ENCODE measurements at regions not wholly inside any gene's neighbourhood (a gene's known extent, or its start where the extent isn't known, plus 50 kb on each side); places are given as distances from the start of the nearest gene placed in this dataset.

DNA sequence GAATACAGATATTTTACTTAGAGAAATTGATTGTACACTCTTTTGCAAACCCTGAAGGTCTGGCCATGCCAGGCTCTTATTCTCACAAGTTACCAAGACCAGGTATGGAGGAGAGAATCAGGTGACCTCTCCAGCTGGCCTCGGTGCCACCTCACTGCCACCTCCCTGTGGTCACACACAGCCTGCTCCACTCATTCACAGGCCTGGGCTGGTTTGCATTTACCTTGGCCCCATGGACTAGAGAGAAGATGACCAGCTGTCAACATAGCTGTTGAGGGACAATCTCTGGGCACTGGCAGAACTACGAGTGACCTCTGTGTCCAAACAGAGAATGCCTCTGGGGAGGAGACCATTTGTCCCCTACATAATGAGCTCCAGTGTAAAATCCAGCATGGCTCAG is 291.2 kb upstream of the RUNX1 start:
- TF ChIP-seq, protein P1, sequence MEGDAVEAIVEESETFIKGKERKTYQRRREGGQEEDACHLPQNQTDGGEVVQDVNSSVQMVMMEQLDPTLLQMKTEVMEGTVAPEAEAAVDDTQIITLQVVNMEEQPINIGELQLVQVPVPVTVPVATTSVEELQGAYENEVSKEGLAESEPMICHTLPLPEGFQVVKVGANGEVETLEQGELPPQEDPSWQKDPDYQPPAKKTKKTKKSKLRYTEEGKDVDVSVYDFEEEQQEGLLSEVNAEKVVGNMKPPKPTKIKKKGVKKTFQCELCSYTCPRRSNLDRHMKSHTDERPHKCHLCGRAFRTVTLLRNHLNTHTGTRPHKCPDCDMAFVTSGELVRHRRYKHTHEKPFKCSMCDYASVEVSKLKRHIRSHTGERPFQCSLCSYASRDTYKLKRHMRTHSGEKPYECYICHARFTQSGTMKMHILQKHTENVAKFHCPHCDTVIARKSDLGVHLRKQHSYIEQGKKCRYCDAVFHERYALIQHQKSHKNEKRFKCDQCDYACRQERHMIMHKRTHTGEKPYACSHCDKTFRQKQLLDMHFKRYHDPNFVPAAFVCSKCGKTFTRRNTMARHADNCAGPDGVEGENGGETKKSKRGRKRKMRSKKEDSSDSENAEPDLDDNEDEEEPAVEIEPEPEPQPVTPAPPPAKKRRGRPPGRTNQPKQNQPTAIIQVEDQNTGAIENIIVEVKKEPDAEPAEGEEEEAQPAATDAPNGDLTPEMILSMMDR (IDR thresholded peaks at IDR 0.05), result no peak
- no peak for TF ChIP-seq POLR2A (IDR thresholded peaks at IDR 0.05)
